H1 (cell line): ENCODE measurements at regions not wholly inside any gene's neighbourhood (a gene's known extent, or its start where the extent isn't known, plus 50 kb on each side); places are given as distances from the start of the nearest gene placed in this dataset.
A peak's percentile ranks its signal among the peaks of the same experiment; 100 is the strongest.

ENCODE experiments used
- CTCF ChIA-PET: fragments of 300-600 bp; sonication (Branson Sonifier 250); formaldehyde crosslinking; loops from one replicate; lab custom pipeline; 2021; ENCODE audit not compliant: partially characterized antibody; lab: Charles Lee
- POLR2A ChIA-PET: fragments of 300-600 bp; sonication (Branson Sonifier 250); formaldehyde crosslinking; loops from one replicate; lab custom pipeline; 2021; ENCODE audit warnings: inconsistent platforms; ENCODE audit not compliant: partially characterized antibody; lab: Charles Lee
- DNase-seq, 2 experiments: peaks; one replicate each; pipeline versions ENCODE4 v3.0.0 to v3.0.0-alpha.2; 2010 to 2022; ENCODE audit warnings: low spot score in 2 of 2, low read depth in 1 of 2, mixed read lengths in 1 of 2
- FAIRE-seq: peaks from 2 replicates; lab custom pipeline; 2011; peaks lifted over from hg19 to GRCh38; lab: Jason Lieb, UNC
- H2AFZ ChIP-seq: 2 replicates; pipeline ENCODE4 v1.8.1; 2012; ENCODE audit warnings: low read length, inconsistent platforms
- H2AK5ac ChIP-seq: 2 replicates; pipeline ENCODE4 v1.6.1; 2013; ENCODE audit warnings: low read depth, low read length
- H2BK120ac ChIP-seq: replicated peaks from 2 replicates; pipeline ENCODE3; 2013; ENCODE audit warnings: low read depth, low read length, inconsistent platforms
- H2BK12ac ChIP-seq: 2 replicates; pipeline ENCODE4 v1.6.1; 2013; ENCODE audit warnings: low read depth, low read length
- H2BK15ac ChIP-seq: 2 replicates; pipeline ENCODE4 v1.6.1; 2013; ENCODE audit warnings: low read length
- H2BK20ac ChIP-seq: 2 replicates; pipeline ENCODE4 v1.6.1; 2013; ENCODE audit warnings: low read length
- H2BK5ac ChIP-seq: 2 replicates; pipeline ENCODE4 v1.6.1; 2013; ENCODE audit warnings: low read depth, low read length
- H3K14ac ChIP-seq: 2 replicates; pipeline ENCODE4 v1.6.1; 2013; ENCODE audit warnings: inconsistent platforms; ENCODE audit not compliant: insufficient read length
- H3K18ac ChIP-seq: 2 replicates; pipeline ENCODE4 v1.6.1; 2013; ENCODE audit warnings: low read length; ENCODE audit errors: extremely low read depth
- H3K23ac ChIP-seq: 2 replicates; pipeline ENCODE4 v1.6.1; 2013; ENCODE audit warnings: inconsistent platforms; ENCODE audit not compliant: insufficient read length
- H3K23me2 ChIP-seq: 2 replicates; pipeline ENCODE4 v1.6.1; 2013; ENCODE audit warnings: low read depth, low read length
- H3K27ac ChIP-seq: 2 replicates; pipeline ENCODE4 v1.6.1; 2011; ENCODE audit warnings: low read depth, low read length, inconsistent platforms
- H3K27me3 ChIP-seq, 4 experiments: replicated peaks in 1 of 4; 1 replicate in 1 of 4; 2 replicates in 3 of 4; pipeline versions ENCODE4 v1.6.1 to v1.8.1; 2011 to 2013; ENCODE audit warnings: low read length in 3 of 4, mild to moderate bottlenecking in 3 of 4, inconsistent platforms in 2 of 4, mixed read lengths in 2 of 4, moderate library complexity in 1 of 4; ENCODE audit not compliant: control insufficient read depth in 3 of 4, insufficient read depth in 3 of 4; ENCODE audit errors: extremely low read depth in 1 of 4
- H3K36me3 ChIP-seq, 4 experiments: 2 replicates each; pipeline versions ENCODE4 v1.6.1 to v1.8.1; 2011 to 2013; ENCODE audit warnings: mild to moderate bottlenecking in 4 of 4, low read length in 3 of 4, moderate library complexity in 2 of 4, control low read depth in 1 of 4, inconsistent platforms in 1 of 4; ENCODE audit not compliant: insufficient read depth in 4 of 4, control insufficient read depth in 2 of 4
- H3K4ac ChIP-seq: replicated peaks from 2 replicates; pipeline ENCODE3; 2013; ENCODE audit warnings: low read length, low read depth, mixed read lengths, inconsistent platforms; ENCODE audit not compliant: insufficient read length
- H3K4me1 ChIP-seq, 4 experiments: replicated peaks in 1 of 4; 1 replicate in 1 of 4; 2 replicates in 3 of 4; pipeline versions ENCODE4 v1.6.1 to v1.8.1; 2011 to 2013; ENCODE audit warnings: low read length in 3 of 4, inconsistent platforms in 2 of 4, mixed read lengths in 1 of 4; ENCODE audit not compliant: insufficient read depth in 4 of 4, control insufficient read depth in 3 of 4
- H3K4me2 ChIP-seq, 2 experiments: 2 replicates each; pipeline versions ENCODE4 v1.6.1 to v1.8.1; 2011 to 2013; ENCODE audit warnings: low read depth in 2 of 2, low read length in 2 of 2, control low read depth in 1 of 2, inconsistent platforms in 1 of 2, mild to moderate bottlenecking in 1 of 2; ENCODE audit not compliant: insufficient read depth in 1 of 2
- H3K4me3 ChIP-seq, 4 experiments: fragments of 200-600, 300-600 bp in 1 of 4; sonication (generic), shearing (Covaris generic), sonication (Bioruptor Twin) in 1 of 4; 2 replicates each; pipeline versions ENCODE4 v1.5.1 to v1.8.1; 2011 to 2016; ENCODE audit warnings: low read length in 4 of 4, low read depth in 3 of 4, control low read depth in 2 of 4, inconsistent platforms in 2 of 4, mild to moderate bottlenecking in 2 of 4, mixed read lengths in 1 of 4, moderate library complexity in 1 of 4; ENCODE audit not compliant: insufficient read depth in 2 of 4; ENCODE audit errors: extremely low read depth in 1 of 4
- H3K56ac ChIP-seq: replicated peaks from 2 replicates; pipeline ENCODE3; 2013; ENCODE audit warnings: low read depth, mild to moderate bottlenecking, mixed read lengths, low read length, inconsistent platforms; ENCODE audit not compliant: insufficient read length
- H3K79me1 ChIP-seq: 2 replicates; pipeline ENCODE4 v1.6.1; 2013; ENCODE audit warnings: low read depth, low read length, control low read depth
- H3K79me2 ChIP-seq, 2 experiments: 2 replicates each; pipeline versions ENCODE4 v1.6.1 to v1.8.1; 2012 to 2013; ENCODE audit warnings: low read length in 2 of 2, mild to moderate bottlenecking in 2 of 2, inconsistent platforms in 1 of 2; ENCODE audit not compliant: insufficient read depth in 2 of 2, control insufficient read depth in 1 of 2
- H3K9ac ChIP-seq, 4 experiments: replicated peaks in 1 of 4; 1 replicate in 1 of 4; 2 replicates in 3 of 4; pipeline versions ENCODE4 v1.6.1 to v1.8.1; 2011 to 2013; ENCODE audit warnings: low read depth in 3 of 4, low read length in 3 of 4, control low read depth in 2 of 4, mild to moderate bottlenecking in 2 of 4, moderate library complexity in 2 of 4, inconsistent platforms in 1 of 4; ENCODE audit errors: extremely low read depth in 1 of 4
- H3K9me3 ChIP-seq, 2 experiments: 2 replicates each; pipeline versions ENCODE4 v1.6.1 to v1.8.1; 2012 to 2013; ENCODE audit warnings: mild to moderate bottlenecking in 2 of 2, moderate library complexity in 2 of 2, control low read depth in 1 of 2, inconsistent platforms in 1 of 2, low read depth in 1 of 2, low read length in 1 of 2, mixed read lengths in 1 of 2; ENCODE audit not compliant: insufficient read depth in 2 of 2
- H4K20me1 ChIP-seq, 2 experiments: replicated peaks in 1 of 2; 2 replicates each; pipeline versions ENCODE3 to v1.8.1; 2011 to 2013; ENCODE audit warnings: inconsistent platforms in 2 of 2, low read length in 2 of 2, mild to moderate bottlenecking in 1 of 2; ENCODE audit not compliant: insufficient read depth in 2 of 2, control insufficient read depth in 1 of 2
- H4K5ac ChIP-seq: 2 replicates; pipeline ENCODE4 v1.6.1; 2013; ENCODE audit warnings: low read length, low read depth, mixed read lengths, inconsistent platforms; ENCODE audit not compliant: insufficient read length
- H4K8ac ChIP-seq: 2 replicates; pipeline ENCODE4 v1.8.0; 2013; ENCODE audit warnings: mild to moderate bottlenecking, moderate library complexity, low read length, inconsistent platforms; ENCODE audit not compliant: insufficient read depth; ENCODE audit errors: extremely low read depth
- H4K91ac ChIP-seq: replicated peaks from 2 replicates; pipeline ENCODE3; 2013; ENCODE audit warnings: low read length, mixed read lengths, inconsistent platforms; ENCODE audit not compliant: insufficient read length
- ATF2 ChIP-seq: IDR thresholded peaks from 2 replicates; pipeline ENCODE4 v1.6.1; 2012; ENCODE audit warnings: low read length, inconsistent platforms
- HDAC6 ChIP-seq: IDR thresholded peaks from one replicate; pipeline ENCODE4 v1.7.1; 2012; ENCODE audit warnings: low read depth, mild to moderate bottlenecking, inconsistent platforms, low read length, moderate library complexity
- KDM5A ChIP-seq: fragments of 200-600 bp; IDR thresholded peaks from 2 replicates; pipeline ENCODE4 v1.7.1; 2012; ENCODE audit warnings: mild to moderate bottlenecking, low read length, inconsistent platforms, mixed read lengths
- SIRT6 ChIP-seq: IDR thresholded peaks from one replicate; pipeline ENCODE4 v1.7.1; 2012; ENCODE audit warnings: low read length, inconsistent platforms
- WGBS, 2 experiments: shearing (Covaris generic) in 1 of 2; methylation state at CpG; one replicate each; pipeline versions ENCODE4 v1.1.6 to v1.1.7; 2013 to 2015; ENCODE audit warnings: low lambda C conversion rate in 2 of 2, mixed read lengths in 2 of 2, inconsistent platforms in 1 of 2, low coverage in 1 of 2, missing lambda C conversion rate in 1 of 2; ENCODE audit not compliant: insufficient replicate concordance in 2 of 2, insufficient coverage in 1 of 2, insufficient read length in 1 of 2; ENCODE audit errors: extremely low coverage in 1 of 2, missing lambda C conversion rate in 1 of 2; 5-methylcytosine and 5-hydroxymethylcytosine counted together

DNA sequence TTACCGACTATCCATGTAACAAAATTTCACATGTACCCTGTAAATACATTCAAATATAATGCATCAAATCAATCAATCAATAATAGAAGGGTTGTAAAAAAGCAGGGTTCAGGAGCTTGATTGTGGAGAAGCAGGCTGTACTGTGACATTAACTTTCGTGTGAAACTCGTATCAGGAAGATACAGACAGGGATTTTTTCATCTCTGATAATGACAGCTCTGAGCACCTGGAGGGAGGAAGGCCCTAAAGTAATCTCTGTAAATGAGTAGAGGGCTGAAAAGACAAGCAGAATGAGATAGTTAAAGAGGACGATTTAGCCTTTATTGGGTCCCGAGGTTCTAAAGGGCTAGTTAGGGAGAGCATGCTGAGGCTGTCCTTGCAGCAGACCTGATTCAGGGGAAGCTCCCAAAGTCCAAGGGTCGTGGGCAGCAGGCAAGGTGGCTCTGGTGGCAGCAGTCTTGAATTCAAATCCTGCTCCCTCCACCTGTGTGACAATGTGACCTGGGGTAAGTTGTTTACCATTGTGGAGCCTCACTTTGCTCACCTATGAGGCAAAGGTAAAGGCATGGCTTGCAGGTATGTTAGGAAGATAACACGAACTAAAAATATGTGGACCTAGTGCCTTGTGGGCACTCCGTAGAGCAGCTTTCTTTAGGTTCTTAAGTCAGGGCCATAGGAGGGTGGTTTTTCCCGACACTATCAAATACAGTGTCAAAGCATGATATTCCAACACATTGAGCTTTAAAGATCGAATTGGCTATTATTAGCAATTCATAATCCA, 219.4 kb upstream of the MYLIP start:
- TF ChIP-seq ATF2 (no peak), HDAC6 (no peak), SIRT6 (no peak), KDM5A (no peak)
- H3K23ac ChIP-seq = no peak overlapping the region
- H3K27ac ChIP-seq = no peak overlapping the region
- H3K27me3 ChIP-seq = no peaks in the 10 kb centered on the region
- H3K4me1 ChIP-seq = peaks cover 23 to 45% (median 36%) of the 10 kb centered on the region in 4 experiments
- no peaks in the 10 kb centered on the region for H3K36me3 ChIP-seq
- H3K79me2 ChIP-seq = no peaks in the 10 kb centered on the region
- WGBS, 2 experiments = 86% methylated on average over 10 of the region's 10 CpGs; no CpG with 5 or more reads in 1 of the 2 experiments
- peak overlapping the region; percentile 89 for H2BK12ac ChIP-seq
- H2BK120ac ChIP-seq = peak overlapping the region; percentile 62
- peak overlapping the region in 1 of 2 experiments; percentile 4; a peak in 1 of 4 replicates for H3K4me2 ChIP-seq
- no peak overlapping the region for H3K9ac ChIP-seq
- H3K23me2 ChIP-seq = no peaks in the 10 kb centered on the region
- peak overlapping the region; percentile 91 for H3K18ac ChIP-seq
- no peaks in the 10 kb centered on the region for H3K79me1 ChIP-seq
- no peak overlapping the region for H3K56ac ChIP-seq
- H4K20me1 ChIP-seq = no peaks in the 10 kb centered on the region
- peak overlapping the region; percentile 23 for H4K5ac ChIP-seq
- peak overlapping the region; percentile 72; the same call in 1 of the 2 replicates for H2AK5ac ChIP-seq
- H4K8ac ChIP-seq = no peak overlapping the region
- H2BK15ac ChIP-seq = peak overlapping the region; percentile 76; the same call in 1 of the 2 replicates
- H3K4ac ChIP-seq = no peak overlapping the region
- peak overlapping the region; percentile 79; the same call in 1 of the 2 replicates for H2BK5ac ChIP-seq
- H3K14ac ChIP-seq = no peak overlapping the region
- DNase-seq (no peak), FAIRE-seq (peak; percentile 28)
- ChIA-PET CTCF (interaction anchor here (7.5 kb wide), 1 partner anchor 15 kb away, joined by 55 read pairs; no protein-coding TSS in a partner anchor), POLR2A (interaction anchor here (3.0 kb wide), 1 partner anchor 14 kb away, joined by 15 read pairs; no protein-coding TSS in a partner anchor)
- no peak overlapping the region for H3K4me3 ChIP-seq
- H3K9me3 ChIP-seq = no peaks in the 10 kb centered on the region
- no peak overlapping the region for H2AFZ ChIP-seq
- peak overlapping the region; percentile 99 for H2BK20ac ChIP-seq
- peak overlapping the region; percentile 71 for H4K91ac ChIP-seq
